ENCODE measurements at regions not wholly inside any gene's neighbourhood (a gene's known extent, or its start where the extent isn't known, plus 50 kb on each side); places are given as distances from the start of the nearest gene placed in this dataset.

GRCh38 chr10:23614483-23614882, 175.6 kb downstream of the OTUD1 start:
- ATAC-seq (peak; percentile 46), DNase-seq (ENCODE audit: low read depth, low spot score) (no peak), FAIRE-seq (no peak)
- H4K20me1 ChIP-seq (ENCODE audit: control insufficient read depth, insufficient read depth), result no peaks in the 10 kb centered on the region
- no peak overlapping the region for H3K4me2 ChIP-seq (ENCODE audit: control insufficient read depth, insufficient read depth)
- ChIA-PET CTCF (no interaction called here), RAD21 (ENCODE audit: unreplicated experiment) (no interaction called here), POLR2A (no interaction called here), SMC1A (ENCODE audit: uncharacterized antibody, unreplicated experiment) (no interaction called here)
- 0% methylated on average over 1 of the region's 1 CpG for WGBS (ENCODE audit: insufficient coverage, insufficient replicate concordance, low lambda C conversion rate, missing lambda C conversion rate)
- H3K4me1 ChIP-seq (ENCODE audit: control insufficient read depth, insufficient read depth, low read length), result peaks cover 4% of the 10 kb centered on the region
- no peak overlapping the region for H3K9ac ChIP-seq (ENCODE audit: control insufficient read depth, insufficient read depth, low read length)
- peak overlapping the region; percentile 12 for H2AFZ ChIP-seq (ENCODE audit: control insufficient read depth, low read depth, low read length)
- H3K4me3 ChIP-seq, result no peak overlapping the region
- in situ Hi-C loops (cut with MboI) (no loop called here), intact Hi-C loops (cut with micrococcal nuclease; ENCODE audit: unreplicated experiment) (no loop called here)
- H3K27ac ChIP-seq (ENCODE audit: control insufficient read depth, insufficient read depth), result no peak overlapping the region
- no peaks in the 10 kb centered on the region for H3K36me3 ChIP-seq (ENCODE audit: control insufficient read depth in 2 of 2, insufficient read depth in 2 of 2, low read length in 1 of 2)
- H3K79me2 ChIP-seq (ENCODE audit: control insufficient read depth, insufficient read depth, low read length), result no peaks in the 10 kb centered on the region
- no peaks in the 10 kb centered on the region; the same call in 2 of the 3 replicates for H3K9me3 ChIP-seq (replicated peaks; ENCODE audit: control insufficient read depth, insufficient read depth, low read length)
- TF ChIP-seq PKNOX1 (IDR thresholded peaks at IDR 0.05) (no peak), NFXL1 (IDR thresholded peaks at IDR 0.05; ENCODE audit: borderline replicate concordance) (no peak)
- BruUV-seq (replicated peaks), result no TSS peak
- H3K27me3 ChIP-seq (replicated peaks in 1 of 2; ENCODE audit: control insufficient read depth in 2 of 2, insufficient read depth in 2 of 2, low read length in 1 of 2), result no peaks in the 10 kb centered on the region

GRCh38 chr10:23630376-23630775, 191.5 kb downstream of the OTUD1 start:
- intact Hi-C loops (cut with micrococcal nuclease; ENCODE audit: unreplicated experiment) (no loop called here), in situ Hi-C loops (cut with MboI) (no loop called here)
- TF ChIP-seq SMC3 (IDR thresholded peaks at IDR 0.05; ENCODE audit: borderline replicate concordance, low read length) (no peak), CEBPB (IDR thresholded peaks at IDR 0.05; ENCODE audit: borderline replicate concordance in 1 of 2, low read depth in 2 of 2, low read length in 2 of 2) (no peak), KLF5 (IDR thresholded peaks at IDR 0.05; ENCODE audit: partially characterized antibody) (no peak), ELK1 (IDR thresholded peaks at IDR 0.05; ENCODE audit: low read depth, low read length) (no peak), FOXM1 (IDR thresholded peaks at IDR 0.05; ENCODE audit: low read depth, low read length) (no peak), BRCA1 (IDR thresholded peaks at IDR 0.05; ENCODE audit: low read depth, low read length) (no peak), POU2F2 (IDR thresholded peaks at IDR 0.05; ENCODE audit: borderline replicate concordance, low read depth, low read length) (no peak), ATF2 (IDR thresholded peaks at IDR 0.05; ENCODE audit: low read length) (no peak), STAT1 (conservative IDR thresholded peaks at IDR 0.05) (no peak), PRDM15 (CRISPR knock-in tag; IDR thresholded peaks at IDR 0.05) (no peak)
- Histone ChIP-seq H2AFZ (ENCODE audit: control insufficient read depth, low read depth, low read length) (no peak overlapping the region), H3K79me2 (ENCODE audit: control insufficient read depth, insufficient read depth, low read length) (no peaks in the 10 kb centered on the region), H3K4me2 (ENCODE audit: control insufficient read depth, insufficient read depth) (no peak overlapping the region), H3K4me3 (no peak overlapping the region), H3K36me3 (ENCODE audit: control insufficient read depth in 2 of 2, insufficient read depth in 2 of 2, low read length in 1 of 2) (no peaks in the 10 kb centered on the region), H3K4me1 (ENCODE audit: control insufficient read depth, insufficient read depth, low read length) (no peaks in the 10 kb centered on the region), H3K9me3 (replicated peaks; ENCODE audit: control insufficient read depth, insufficient read depth, low read length) (no peaks in the 10 kb centered on the region), H3K9ac (ENCODE audit: control insufficient read depth, insufficient read depth, low read length) (no peak overlapping the region), H3K27ac (ENCODE audit: control insufficient read depth, insufficient read depth) (no peak overlapping the region), H3K27me3 (replicated peaks in 1 of 2; ENCODE audit: control insufficient read depth in 2 of 2, insufficient read depth in 2 of 2, low read length in 1 of 2) (no peaks in the 10 kb centered on the region), H4K20me1 (ENCODE audit: control insufficient read depth, insufficient read depth) (no peaks in the 10 kb centered on the region)
- RAD21 ChIA-PET (ENCODE audit: unreplicated experiment), result no interaction called here
- POLR2A ChIA-PET, result no interaction called here
- DNase-seq (ENCODE audit: low read depth, low spot score), result no peak
- SMC1A ChIA-PET (ENCODE audit: uncharacterized antibody, unreplicated experiment), result no interaction called here
- no peak for ATAC-seq
- no peak for FAIRE-seq
- no TSS peak for BruUV-seq (replicated peaks)
- CTCF ChIA-PET, result no interaction called here

All from GM12878 (cell line).